ENCODE measurements at regions not wholly inside any gene's neighbourhood (a gene's known extent, or its start where the extent isn't known, plus 50 kb on each side); places are given as distances from the start of the nearest gene placed in this dataset.
"Not testable (repeated sequence)": the region's sequence is repeated elsewhere in the genome, so short reads cannot be mapped to it uniquely, and the experiment has no call there.

DNA sequence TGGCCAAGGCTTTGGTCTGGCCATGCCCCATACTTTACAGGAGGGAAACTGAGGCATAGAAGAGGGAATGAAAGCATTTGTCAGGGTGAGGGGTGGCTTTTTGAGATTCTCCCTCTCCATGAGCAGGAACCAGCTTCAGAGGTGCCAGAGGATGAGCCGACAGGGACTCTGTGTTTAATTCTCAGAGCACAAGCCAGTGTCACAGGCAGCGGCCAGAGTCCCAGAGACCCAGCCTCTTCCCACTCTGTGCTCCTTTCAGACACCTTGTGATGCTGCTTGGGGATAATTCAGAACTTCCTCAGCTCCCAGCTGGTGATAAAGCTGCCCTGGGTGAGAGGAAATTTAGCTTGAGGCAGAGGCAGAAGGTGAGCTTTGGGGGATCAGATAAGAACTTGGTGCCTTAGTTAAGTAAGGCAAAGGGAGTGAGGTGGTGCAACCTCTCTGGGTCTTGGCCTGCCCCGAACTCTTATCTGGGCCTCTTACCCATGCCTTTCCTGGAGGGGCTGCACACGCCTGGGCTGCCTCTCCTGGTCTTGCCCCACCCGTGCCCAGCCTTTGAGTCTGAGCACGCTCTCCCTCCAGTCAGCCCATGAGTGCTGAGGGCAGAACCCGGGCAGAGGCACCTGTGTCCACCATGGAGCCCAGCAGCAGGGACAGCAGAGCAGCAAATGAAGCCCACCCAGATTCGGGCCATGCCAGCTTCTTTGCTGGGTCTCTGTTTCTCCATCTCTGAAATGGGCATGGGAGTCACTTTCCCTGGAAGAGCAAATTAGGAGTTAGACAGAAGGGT, 175.6 kb upstream of the C1orf174 start:
- H3K9me3 ChIP-seq (ENCODE audit: control insufficient read depth, low read length): no peaks in the 10 kb centered on the region
- 88% methylated on average over 8 of the region's 8 CpGs for WGBS, 2 experiments
- H3K36me3 ChIP-seq (ENCODE audit: control insufficient read depth, insufficient read depth, low read length): no peaks in the 10 kb centered on the region
- H3K4me3 ChIP-seq (ENCODE audit: insufficient read depth, low read depth, low read length): no peak overlapping the region
- H3K27ac ChIP-seq (ENCODE audit: insufficient read depth, low read depth, low read length, poor library complexity, severe bottlenecking): no peak overlapping the region
- H3K27me3 ChIP-seq (ENCODE audit: control insufficient read depth, insufficient read depth, low read length, poor library complexity, severe bottlenecking): no peaks in the 10 kb centered on the region
- no peaks in the 10 kb centered on the region for H3K4me1 ChIP-seq (ENCODE audit: control insufficient read depth, insufficient read depth, low read length)

GRCh38 chr1:4076346-4076745, 176.3 kb upstream of the C1orf174 start:
- Histone ChIP-seq H3K27me3 (ENCODE audit: control insufficient read depth, insufficient read depth, low read length, poor library complexity, severe bottlenecking) (no peaks in the 10 kb centered on the region), H3K9me3 (ENCODE audit: control insufficient read depth, low read length) (no peaks in the 10 kb centered on the region), H3K36me3 (ENCODE audit: control insufficient read depth, insufficient read depth, low read length) (no peaks in the 10 kb centered on the region), H3K4me3 (ENCODE audit: insufficient read depth, low read depth, low read length) (no peak overlapping the region), H3K27ac (ENCODE audit: insufficient read depth, low read depth, low read length, poor library complexity, severe bottlenecking) (no peak overlapping the region), H3K4me1 (ENCODE audit: control insufficient read depth, insufficient read depth, low read length) (no peaks in the 10 kb centered on the region)
- 86 to 88% methylated on average over 8 of the region's 8 CpGs for WGBS, 2 experiments

- not testable (repeated sequence) for H3K9me3 ChIP-seq (ENCODE audit: control insufficient read depth, low read length); H3K4me1 ChIP-seq (ENCODE audit: control insufficient read depth, insufficient read depth, low read length)
- 87 to 90% methylated on average over 21 of the region's 24 CpGs for WGBS, 2 experiments
These were observed 178.3 kb upstream of the C1orf174 start for GRCh38 chr1:4078091-4078962.

DNA sequence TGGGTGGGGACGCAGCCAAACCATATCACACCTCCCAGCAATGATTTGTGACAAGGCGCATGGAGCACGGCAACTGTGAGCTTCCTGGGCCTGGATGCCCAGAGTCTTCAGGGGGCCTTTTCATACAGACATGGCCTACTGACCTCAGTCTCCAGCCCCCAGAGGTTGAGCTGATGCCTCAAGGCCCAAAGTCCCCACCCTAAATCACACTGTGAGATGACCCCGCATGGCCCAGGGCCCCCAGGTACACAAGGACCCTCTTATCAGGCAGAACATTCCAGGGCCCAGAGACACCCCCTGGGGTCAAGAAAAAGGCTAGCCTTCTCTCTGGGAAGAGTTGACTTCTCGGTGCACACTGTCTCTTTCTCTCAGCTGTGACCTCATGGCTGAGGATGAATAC, 179.7 kb upstream of the C1orf174 start:
- H3K36me3 ChIP-seq (ENCODE audit: control insufficient read depth, insufficient read depth, low read length): no peaks in the 10 kb centered on the region
- H3K27me3 ChIP-seq (ENCODE audit: control insufficient read depth, insufficient read depth, low read length, poor library complexity, severe bottlenecking): no peaks in the 10 kb centered on the region
- no peak overlapping the region for H3K27ac ChIP-seq (ENCODE audit: insufficient read depth, low read depth, low read length, poor library complexity, severe bottlenecking)
- 74 to 76% methylated on average over 5 of the region's 5 CpGs for WGBS, 2 experiments
- no peaks in the 10 kb centered on the region for H3K4me1 ChIP-seq (ENCODE audit: control insufficient read depth, insufficient read depth, low read length)
- no peak overlapping the region for H3K4me3 ChIP-seq (ENCODE audit: insufficient read depth, low read depth, low read length)
- no peaks in the 10 kb centered on the region for H3K9me3 ChIP-seq (ENCODE audit: control insufficient read depth, low read length)

More at GRCh38 chr1:4078091-4078962, 178.3 kb upstream of the C1orf174 start:
- H3K27ac ChIP-seq (ENCODE audit: insufficient read depth, low read depth, low read length, poor library complexity, severe bottlenecking); H3K27me3 ChIP-seq (ENCODE audit: control insufficient read depth, insufficient read depth, low read length, poor library complexity, severe bottlenecking); H3K4me3 ChIP-seq (ENCODE audit: insufficient read depth, low read depth, low read length); H3K36me3 ChIP-seq (ENCODE audit: control insufficient read depth, insufficient read depth, low read length): not testable (repeated sequence)

DNA sequence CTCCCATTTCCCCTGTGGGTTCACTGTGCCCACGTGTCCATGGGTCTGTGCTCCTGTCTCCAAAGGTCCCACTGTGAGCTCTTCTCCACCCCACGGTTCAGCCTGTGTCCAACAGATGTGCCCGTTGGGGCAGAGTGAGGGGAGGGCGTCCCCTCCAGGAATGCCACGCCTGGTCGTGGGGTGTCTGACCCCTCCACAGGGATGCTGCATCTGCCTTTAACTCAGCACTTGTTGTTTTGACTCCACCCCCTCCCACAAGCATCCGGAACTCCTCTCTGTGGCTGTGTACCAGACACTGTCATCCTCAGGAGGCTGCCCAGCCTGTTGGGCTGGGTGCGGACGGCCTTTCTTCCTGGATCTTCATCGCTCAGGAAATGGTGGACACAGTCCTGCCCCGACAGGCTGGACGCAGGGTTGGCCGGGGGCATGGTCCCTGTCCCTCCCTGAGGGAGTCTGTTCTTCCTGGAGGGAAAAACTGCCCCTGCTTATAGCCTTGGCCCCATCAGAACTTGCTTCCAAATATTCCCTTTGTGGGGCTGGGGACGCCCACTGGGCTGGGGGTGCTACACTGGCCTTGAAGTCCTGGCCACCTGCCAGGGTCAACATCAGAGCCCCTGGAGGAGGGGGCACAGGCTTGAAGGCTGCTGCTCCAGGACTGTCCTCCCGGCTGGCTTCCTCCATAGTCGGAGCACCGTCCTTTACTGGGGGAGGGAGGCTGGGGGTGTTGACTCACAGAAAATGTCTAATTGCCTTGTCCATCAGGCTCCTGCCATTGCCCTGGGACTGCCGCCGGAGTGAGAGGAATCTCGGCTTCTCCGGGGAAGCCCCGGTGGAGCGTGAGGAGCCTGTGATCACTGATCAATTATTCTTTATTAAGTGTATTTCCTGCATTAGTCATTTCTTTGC, 182.0 kb upstream of the C1orf174 start:
- WGBS, 2 experiments: 87 to 92% methylated on average over 23 of the region's 23 CpGs
- H3K27me3 ChIP-seq (ENCODE audit: control insufficient read depth, insufficient read depth, low read length, poor library complexity, severe bottlenecking): no peaks in the 10 kb centered on the region
- no peaks in the 10 kb centered on the region for H3K36me3 ChIP-seq (ENCODE audit: control insufficient read depth, insufficient read depth, low read length)
- H3K27ac ChIP-seq (ENCODE audit: insufficient read depth, low read depth, low read length, poor library complexity, severe bottlenecking): no peak overlapping the region
- H3K4me3 ChIP-seq (ENCODE audit: insufficient read depth, low read depth, low read length): no peak overlapping the region
- no peaks in the 10 kb centered on the region for H3K4me1 ChIP-seq (ENCODE audit: control insufficient read depth, insufficient read depth, low read length)
- no peaks in the 10 kb centered on the region for H3K9me3 ChIP-seq (ENCODE audit: control insufficient read depth, low read length)

DNA sequence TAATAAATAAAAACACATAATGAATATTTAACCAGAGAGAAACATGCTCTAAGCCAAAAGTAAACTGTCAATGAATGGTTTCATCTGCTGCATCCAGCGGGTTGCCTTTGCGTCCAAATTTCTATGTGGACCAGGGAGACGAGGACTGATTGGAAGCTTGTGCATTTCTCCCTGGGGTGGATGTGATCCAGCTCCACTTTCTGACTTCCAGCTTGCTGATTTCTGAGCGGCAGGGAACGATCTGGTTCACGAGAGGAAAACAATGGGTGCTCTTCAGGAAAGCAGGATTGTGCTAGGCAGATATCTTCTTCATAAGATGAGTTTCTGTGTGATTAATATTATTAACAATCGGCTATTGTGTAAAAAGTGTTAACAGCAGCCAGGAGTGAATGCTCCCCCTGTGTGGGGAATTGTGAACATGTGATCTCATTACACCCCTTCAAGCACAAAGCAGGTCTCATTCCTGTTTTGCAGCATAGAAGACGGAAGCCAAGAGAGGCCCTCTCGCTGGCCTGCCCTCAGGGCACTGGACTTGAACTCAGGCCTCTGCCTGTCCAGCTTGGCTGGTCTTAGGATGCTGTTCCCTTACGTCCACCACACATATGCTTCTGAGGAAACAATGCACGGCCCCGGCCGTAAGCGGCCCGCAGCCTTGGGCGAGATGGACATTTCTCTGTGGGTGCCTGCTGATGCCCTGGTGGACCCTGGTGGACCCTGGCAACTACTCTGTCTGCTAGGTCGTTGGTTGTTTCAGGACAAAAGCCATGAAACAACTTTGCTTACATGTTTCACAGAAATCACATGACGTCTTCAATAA, 183.4 kb upstream of the C1orf174 start:
- Histone ChIP-seq H3K4me3 (ENCODE audit: insufficient read depth, low read depth, low read length) (no peak overlapping the region), H3K9me3 (ENCODE audit: control insufficient read depth, low read length) (no peaks in the 10 kb centered on the region), H3K36me3 (ENCODE audit: control insufficient read depth, insufficient read depth, low read length) (no peaks in the 10 kb centered on the region), H3K27ac (ENCODE audit: insufficient read depth, low read depth, low read length, poor library complexity, severe bottlenecking) (no peak overlapping the region), H3K27me3 (ENCODE audit: control insufficient read depth, insufficient read depth, low read length, poor library complexity, severe bottlenecking) (no peaks in the 10 kb centered on the region), H3K4me1 (ENCODE audit: control insufficient read depth, insufficient read depth, low read length) (no peaks in the 10 kb centered on the region)
- WGBS, 2 experiments: 89 to 90% methylated on average over 18 of the region's 18 CpGs

- no peak overlapping the region for H3K27ac ChIP-seq (ENCODE audit: insufficient read depth, low read depth, low read length, poor library complexity, severe bottlenecking)
- WGBS, 2 experiments: 95 to 96% methylated on average over 6 of the region's 6 CpGs
These were observed 184.0 kb upstream of the C1orf174 start for GRCh38 chr1:4084048-4084431.

DNA sequence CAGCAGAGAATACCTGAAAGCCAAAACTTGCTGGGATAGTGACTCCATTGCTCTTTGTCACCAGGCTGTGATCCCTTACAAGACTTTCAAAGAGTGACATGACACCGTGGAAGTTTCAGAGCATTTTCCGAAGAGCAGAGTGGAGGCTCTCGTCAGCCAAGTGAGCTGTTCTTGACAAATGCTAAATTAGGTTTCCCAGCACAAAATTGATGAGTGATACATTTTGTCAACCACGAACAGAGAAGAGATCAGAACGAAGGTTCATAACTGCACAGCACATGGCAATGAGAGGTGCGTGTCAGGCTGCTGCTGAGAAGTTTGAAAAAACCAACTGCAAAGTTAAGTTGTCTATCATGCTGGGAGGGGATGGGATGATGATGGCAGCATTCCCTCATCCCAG, 184.4 kb upstream of the C1orf174 start:
- Histone ChIP-seq H3K9me3 (ENCODE audit: control insufficient read depth, low read length) (no peaks in the 10 kb centered on the region), H3K27ac (ENCODE audit: insufficient read depth, low read depth, low read length, poor library complexity, severe bottlenecking) (no peak overlapping the region), H3K36me3 (ENCODE audit: control insufficient read depth, insufficient read depth, low read length) (no peaks in the 10 kb centered on the region), H3K4me3 (ENCODE audit: insufficient read depth, low read depth, low read length) (no peak overlapping the region), H3K4me1 (ENCODE audit: control insufficient read depth, insufficient read depth, low read length) (no peaks in the 10 kb centered on the region), H3K27me3 (ENCODE audit: control insufficient read depth, insufficient read depth, low read length, poor library complexity, severe bottlenecking) (no peaks in the 10 kb centered on the region)
- WGBS, 2 experiments: 93% methylated on average over 6 of the region's 6 CpGs

More at GRCh38 chr1:4084048-4084431, 184.0 kb upstream of the C1orf174 start:
- Histone ChIP-seq H3K4me3 (ENCODE audit: insufficient read depth, low read depth, low read length) (no peak overlapping the region), H3K27me3 (ENCODE audit: control insufficient read depth, insufficient read depth, low read length, poor library complexity, severe bottlenecking) (no peaks in the 10 kb centered on the region), H3K36me3 (ENCODE audit: control insufficient read depth, insufficient read depth, low read length) (no peaks in the 10 kb centered on the region), H3K4me1 (ENCODE audit: control insufficient read depth, insufficient read depth, low read length) (no peaks in the 10 kb centered on the region), H3K9me3 (ENCODE audit: control insufficient read depth, low read length) (no peaks in the 10 kb centered on the region)

DNA sequence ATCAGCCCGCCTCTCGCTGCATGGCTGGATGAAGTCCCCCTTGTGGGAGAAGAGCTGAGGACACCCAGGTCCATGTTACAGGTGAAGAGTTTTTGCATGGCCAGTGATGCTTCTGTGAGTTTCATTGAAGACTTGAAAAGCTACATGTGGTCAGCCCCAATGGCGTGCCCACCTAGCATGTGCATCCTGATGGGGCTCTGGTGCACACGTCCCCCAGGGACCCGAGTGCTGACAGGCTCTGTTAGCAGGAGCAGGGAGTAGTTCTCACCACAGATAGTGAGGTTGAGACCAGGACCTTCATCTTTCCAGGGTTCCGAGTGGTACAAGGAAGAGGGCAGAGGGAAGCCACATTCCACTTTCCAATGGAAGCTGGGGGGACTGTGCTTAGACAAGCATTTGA, 184.8 kb upstream of the C1orf174 start:
- H3K27me3 ChIP-seq (ENCODE audit: control insufficient read depth, insufficient read depth, low read length, poor library complexity, severe bottlenecking): no peaks in the 10 kb centered on the region
- no peak overlapping the region for H3K4me3 ChIP-seq (ENCODE audit: insufficient read depth, low read depth, low read length)
- 92 to 94% methylated on average over 6 of the region's 6 CpGs for WGBS, 2 experiments
- H3K36me3 ChIP-seq (ENCODE audit: control insufficient read depth, insufficient read depth, low read length): no peaks in the 10 kb centered on the region
- no peak overlapping the region for H3K27ac ChIP-seq (ENCODE audit: insufficient read depth, low read depth, low read length, poor library complexity, severe bottlenecking)
- no peaks in the 10 kb centered on the region for H3K4me1 ChIP-seq (ENCODE audit: control insufficient read depth, insufficient read depth, low read length)
- H3K9me3 ChIP-seq (ENCODE audit: control insufficient read depth, low read length): no peaks in the 10 kb centered on the region
